Nucleus accumbens (tissue), 56 donors: ENCODE measurements at regions not wholly inside any gene's neighbourhood (a gene's known extent, or its start where the extent isn't known, plus 50 kb on each side); places are given as distances from the start of the nearest gene placed in this dataset.
"Not testable (repeated sequence)": the region's sequence is repeated elsewhere in the genome, so short reads cannot be mapped to it uniquely, and the experiment has no call there.

Experiments used
- DNase-seq, 56 donors: peaks; one replicate each; lab custom pipeline; 2025; lab: John Stamatoyannopoulos, UW

- no peak for DNase-seq
Measured at GRCh38 chr6:9155836-9156235, 720.5 kb upstream of the SLC35B3 start.

DNA sequence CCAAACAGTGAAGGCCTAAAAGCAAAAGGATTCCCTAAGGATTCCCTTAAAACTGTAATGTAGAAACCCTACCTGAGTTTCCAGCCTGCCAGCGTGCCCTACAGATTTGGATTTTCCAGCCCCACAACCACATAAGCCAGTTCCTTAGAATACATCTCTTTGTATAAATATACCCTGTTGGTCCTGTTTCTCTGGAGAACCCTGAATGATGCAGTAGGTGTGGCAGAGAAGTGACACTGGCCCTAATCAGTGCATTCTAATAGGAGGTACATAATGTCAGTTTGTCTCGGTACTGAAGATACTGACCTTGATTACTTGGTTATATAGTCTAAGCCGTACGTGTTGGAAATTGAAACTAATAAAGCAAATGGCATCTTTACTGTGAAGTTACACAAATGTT is 707.8 kb upstream of the SLC35B3 start:
- DNase-seq: no peak

DNA sequence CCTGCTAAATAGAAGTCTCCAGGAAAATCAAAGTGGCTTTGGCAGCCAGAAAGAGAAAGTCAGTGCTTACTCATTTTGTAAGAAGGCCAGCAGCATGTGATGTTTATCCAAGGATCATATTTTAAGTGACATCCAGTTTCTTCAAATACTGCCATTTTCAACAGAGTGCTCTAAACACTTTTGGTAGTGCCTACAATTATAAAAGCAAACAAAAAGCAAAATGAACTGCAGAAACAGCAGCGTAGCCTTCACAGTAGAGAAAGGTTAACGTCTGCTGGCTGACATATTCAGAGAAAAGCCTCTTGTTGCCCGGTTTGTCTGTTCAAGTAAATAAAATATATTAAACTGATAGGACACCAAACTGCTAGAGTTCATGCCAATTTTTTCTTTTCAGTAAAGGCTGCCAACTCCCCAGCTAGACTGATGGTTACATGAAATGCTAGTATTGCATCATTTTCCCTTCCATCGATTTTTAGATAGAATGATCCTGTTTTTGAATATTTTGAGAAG is 705.7 kb upstream of the SLC35B3 start:
- no peak for DNase-seq

DNA sequence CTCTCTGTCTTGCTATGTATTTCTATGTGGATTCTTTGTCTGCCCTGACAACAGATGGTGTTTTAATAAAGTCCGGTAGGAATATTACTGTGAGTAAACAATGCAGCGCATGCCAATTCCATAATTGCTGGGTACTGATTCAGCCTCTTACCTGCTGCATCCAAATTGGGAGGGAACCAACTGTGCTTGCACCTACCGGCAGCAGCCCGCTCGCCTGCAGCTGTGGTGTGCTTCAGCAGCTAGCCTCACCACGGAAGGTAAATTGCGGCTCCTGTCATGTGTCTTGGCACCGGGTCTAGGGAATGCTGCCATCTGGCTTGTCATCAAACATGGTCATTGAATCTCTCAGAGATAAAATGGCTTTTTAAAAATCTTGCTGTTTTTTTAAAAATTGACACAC is 704.8 kb upstream of the SLC35B3 start:
- DNase-seq: peak in 1 of 56 donors; percentile 1

GRCh38 chr6:9139746-9140145 is 704.4 kb upstream of the SLC35B3 start:
- no peak for DNase-seq

DNA sequence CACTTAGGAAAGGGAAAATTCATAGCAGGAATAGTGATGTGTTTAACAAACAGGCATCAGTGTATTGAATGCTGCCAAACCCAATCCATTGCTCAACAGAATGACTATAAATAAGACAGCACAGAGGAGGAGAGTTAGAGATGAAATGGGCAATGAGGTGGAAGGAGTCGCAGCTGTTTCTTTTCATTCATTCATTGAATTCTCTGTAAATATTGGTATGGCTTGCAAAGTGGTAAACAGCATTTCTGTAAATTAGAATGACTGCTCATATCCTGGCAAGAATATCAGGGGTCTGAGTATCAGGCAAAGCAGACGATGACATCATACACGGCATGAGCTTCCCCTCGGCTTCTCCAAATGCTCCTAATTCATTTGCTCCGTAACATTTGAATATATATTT is 703.6 kb upstream of the SLC35B3 start:
- DNase-seq: no peak

DNA sequence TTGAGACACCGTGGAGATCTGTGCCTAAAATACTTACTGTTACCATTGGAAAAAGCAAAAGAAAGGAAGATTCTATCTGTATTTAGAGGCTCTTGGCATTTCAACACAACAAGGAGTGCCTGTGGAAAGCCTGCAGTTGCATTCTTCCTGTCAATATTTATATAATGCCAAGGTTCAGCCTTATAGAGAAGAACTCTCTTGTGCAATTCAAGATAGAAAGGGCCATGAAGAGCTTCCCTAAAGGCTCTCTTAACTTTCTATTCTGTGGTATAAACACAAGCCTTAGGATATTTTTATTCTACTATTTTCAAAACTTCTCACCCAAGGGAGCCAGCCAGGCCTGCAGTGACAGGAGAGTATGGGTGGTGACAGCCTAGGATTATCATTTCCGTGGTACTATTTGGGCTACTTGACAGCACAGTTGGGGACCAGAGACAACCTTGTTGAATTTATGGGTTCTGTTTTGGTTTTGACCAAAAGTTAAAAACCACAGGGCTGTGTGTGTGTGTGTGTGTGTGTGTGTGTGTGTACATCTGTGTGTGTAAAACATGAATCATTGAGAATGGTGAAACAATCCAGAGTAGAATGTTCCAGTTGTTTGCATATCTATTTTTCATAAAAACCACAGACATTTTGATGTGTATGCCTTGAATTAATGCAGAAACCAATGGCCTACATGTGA is 700.9 kb upstream of the SLC35B3 start:
- no peak for DNase-seq

DNA sequence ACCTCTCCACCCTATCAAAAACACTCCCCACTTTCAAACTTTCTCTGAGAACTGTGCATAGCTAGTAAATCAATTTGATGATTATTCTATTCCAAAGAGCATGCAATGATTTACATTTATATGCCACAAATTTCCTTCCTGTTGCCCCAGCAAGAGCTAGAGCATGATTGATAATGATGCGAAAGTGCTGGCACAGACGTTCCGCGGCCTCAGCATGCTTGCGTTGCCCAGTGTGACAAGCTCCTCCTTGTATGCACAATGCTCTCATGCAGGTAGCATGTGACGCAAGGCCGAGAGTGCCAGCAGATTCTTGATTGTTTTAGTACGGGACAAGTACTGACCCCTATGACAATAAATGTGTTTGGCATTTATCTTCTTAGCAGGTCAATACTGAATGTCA is 696.3 kb upstream of the SLC35B3 start:
- no peak for DNase-seq

- DNase-seq: no peak
Measured at GRCh38 chr6:9131201-9131600, 695.9 kb upstream of the SLC35B3 start.

DNA sequence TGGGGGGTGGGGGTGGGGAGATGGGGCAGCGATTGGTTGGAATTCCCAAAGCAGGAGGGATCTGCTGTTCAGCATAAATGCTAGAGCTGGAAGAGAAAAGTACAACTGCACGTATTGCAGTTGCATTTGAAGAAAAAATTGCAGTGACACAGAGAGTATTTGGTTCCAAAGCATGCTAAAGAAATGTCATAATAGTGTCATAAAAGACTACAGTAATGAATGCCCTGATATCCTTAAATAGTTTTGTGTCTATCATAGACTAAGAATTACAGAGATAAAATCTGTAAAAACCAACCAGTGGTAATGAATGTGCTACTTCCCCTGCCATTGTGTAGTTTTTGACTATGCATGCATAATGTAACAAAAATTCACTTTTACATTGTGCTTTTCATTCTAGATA is 693.6 kb upstream of the SLC35B3 start:
- DNase-seq: no peak

DNA sequence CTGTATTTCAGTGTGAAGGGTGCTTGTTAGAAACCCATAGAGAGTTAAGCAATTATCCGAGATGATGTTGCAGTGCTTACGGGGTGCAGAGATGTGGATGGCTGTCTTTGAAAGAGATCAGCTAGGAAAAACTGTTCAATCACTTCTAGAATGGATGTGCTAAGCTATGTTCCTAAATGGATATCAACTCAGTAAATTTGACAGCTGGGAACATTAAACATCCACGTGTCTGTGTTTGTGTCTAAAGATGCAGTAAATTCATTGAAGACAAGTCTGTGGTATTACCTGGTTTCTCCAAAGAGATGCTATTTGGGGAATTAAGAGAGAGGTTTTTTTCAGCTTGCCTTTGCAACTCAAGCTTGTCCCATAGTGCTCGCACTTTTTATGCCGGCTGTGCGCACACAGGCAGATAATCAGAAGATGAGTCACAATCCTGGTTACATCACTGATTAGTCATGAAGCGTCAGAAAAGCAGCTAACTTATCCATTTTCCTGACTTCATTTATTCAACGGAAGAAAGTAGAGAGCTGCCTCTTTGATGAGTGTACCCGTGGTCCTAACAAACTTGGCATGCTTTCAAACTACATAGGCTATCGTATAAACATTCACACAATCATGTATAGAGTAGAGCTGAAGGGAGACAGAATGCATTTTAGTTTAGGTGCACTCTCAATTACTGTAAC is 691.7 kb upstream of the SLC35B3 start:
- DNase-seq: peak in 23 of 56 donors; percentile 0 to 65 (median 15)

- not testable (repeated sequence) for DNase-seq
Measured at GRCh38 chr6:9126034-9126433, 690.7 kb upstream of the SLC35B3 start.

DNA sequence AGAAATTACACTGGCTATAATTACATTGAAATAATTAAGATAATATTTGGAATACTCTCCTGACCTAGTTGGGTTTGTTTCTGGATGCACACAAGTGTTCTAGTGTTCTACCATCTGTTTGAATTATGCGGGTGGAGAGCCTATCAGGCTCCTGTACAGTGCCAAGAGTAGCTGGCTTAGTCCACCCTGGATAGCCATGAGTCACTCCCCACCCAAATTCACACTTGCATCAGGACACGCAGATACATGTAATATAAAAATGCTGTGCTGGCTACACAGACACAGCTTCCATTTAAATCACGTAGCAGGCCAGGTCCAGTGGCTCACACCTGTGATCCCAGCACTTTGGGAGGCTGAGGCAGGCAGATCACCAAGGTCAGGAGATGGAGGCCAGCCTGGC is 686.2 kb upstream of the SLC35B3 start:
- DNase-seq: no peak

DNA sequence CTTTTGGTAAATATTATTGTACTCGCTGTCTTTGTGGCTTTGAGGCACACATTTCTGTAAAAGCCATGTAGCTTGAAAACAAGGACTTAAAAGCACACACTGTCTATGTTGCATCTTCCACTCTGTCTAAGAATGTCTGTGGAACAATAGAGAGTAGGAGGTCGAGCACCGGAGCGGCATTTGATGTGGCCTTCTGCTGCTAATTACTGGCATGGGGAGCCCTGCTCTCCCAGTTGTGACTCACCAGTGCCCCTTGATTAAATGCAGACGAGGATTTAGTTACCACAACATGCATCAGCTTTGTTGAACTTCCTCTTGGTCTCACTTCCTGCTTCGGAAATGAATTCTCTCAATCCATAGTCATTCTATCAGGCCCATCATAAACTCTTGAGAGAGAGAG is 680.7 kb upstream of the SLC35B3 start:
- DNase-seq: no peak

DNA sequence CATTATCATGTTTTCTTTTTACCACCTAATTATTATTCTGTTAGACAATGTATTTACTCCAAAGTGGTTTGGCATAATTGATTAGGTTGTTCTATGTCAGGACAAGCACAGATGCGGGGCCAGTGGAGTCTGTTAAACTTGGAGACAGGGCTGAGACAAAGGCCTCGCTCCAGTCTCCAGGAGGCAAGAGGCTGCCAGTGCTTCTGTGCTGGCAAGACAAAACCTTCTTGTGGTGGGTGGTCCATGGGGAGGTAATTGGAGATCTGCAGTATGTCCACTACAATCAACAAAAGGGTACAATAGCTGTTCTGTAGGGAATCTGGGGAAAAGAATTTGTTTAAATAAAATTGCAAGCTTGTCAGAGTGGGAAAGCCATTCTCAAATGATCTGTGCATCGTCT is 677.2 kb upstream of the SLC35B3 start:
- no peak for DNase-seq

GRCh38 chr6:9103876-9104521 is 668.7 kb upstream of the SLC35B3 start:
- no peak for DNase-seq

GRCh38 chr6:9101920-9102319 is 666.6 kb upstream of the SLC35B3 start:
- no peak for DNase-seq

DNA sequence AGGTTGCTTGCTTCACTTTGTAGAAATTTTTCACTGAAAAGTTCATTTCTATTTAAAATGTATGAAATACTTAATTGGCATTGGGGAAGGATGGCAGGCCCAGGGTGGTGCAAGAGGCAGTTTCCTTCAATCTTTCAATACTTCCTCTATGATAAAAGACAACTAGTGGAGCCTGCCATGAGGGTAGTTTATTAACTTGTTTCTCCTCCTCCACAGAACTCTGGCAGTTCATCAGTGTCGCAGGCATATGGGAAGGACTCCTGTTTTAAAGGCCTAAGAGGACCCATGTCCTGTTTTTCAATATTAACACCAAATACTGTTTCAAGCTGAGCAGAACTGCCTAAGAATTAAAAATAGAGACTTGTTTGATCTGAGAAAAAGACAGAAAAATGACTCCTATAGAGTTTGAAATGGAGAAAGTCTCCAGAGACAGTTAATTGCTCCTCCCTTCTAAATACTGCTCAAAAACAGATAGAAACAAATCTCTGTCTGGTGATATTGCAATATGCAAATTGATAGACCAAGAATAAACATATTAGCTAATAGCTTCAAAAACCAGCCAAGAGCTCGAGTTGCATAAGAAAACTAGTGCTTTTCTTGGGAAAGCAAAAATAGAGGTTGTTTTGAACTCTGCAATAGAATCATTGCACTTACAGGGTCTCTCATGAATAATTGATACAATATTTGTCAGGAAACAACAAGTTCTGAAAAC is 665.7 kb upstream of the SLC35B3 start:
- no peak for DNase-seq

DNA sequence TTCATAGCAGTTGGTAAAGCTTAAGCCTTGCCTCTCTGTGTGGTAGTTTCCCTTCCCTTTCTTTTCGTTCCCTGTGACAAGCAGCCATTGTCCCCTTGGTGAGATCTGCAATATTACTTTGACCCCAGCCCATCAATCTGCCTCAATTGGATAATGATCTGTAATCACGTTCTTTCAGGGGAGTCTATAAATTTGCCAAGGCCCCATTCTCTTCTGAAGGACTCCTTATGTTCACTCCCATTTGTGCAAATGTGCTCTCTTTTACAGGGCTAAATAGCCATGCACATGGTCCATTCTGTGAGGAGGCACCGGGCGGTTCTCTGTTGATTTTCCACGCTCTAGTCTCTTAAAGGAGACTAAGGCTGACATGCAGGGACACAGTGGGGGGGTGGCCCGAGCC is 660.4 kb upstream of the SLC35B3 start:
- DNase-seq: no peak

GRCh38 chr6:9095137-9095536 is 659.8 kb upstream of the SLC35B3 start:
- no peak for DNase-seq

DNA sequence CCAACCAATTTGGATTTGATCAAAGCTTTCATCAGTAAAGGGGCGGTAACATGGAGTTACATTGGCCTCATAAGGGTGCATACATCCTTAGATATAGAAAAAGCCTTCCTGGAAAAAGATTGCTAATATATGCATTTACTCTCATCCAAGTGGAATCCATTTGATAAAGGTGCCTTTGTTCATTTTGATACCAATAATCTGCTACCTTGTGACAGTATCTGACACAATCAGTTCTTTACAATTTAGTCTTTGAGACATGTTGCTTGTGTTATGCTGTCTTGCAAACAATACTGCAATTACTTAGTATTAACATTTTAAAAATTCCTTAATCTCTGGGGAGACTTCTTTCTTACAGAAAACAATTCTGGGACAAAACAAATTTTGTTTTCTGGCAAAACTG is 654.4 kb upstream of the SLC35B3 start:
- DNase-seq: no peak
